ENCODE measurements at regions not wholly inside any gene's neighbourhood (a gene's known extent, or its start where the extent isn't known, plus 50 kb on each side); places are given as distances from the start of the nearest gene placed in this dataset.

GRCh38 chr10:63008491-63008890 is 124.6 kb upstream of the NRBF2 start:
- ChIA-PET CTCF (no interaction called here), POLR2A (no interaction called here)
- no peak for DNase-seq (ENCODE audit: extremely low spot score)
- TF ChIP-seq PKNOX1 (IDR thresholded peaks at IDR 0.05) (no peak), LEF1 (IDR thresholded peaks at IDR 0.05; ENCODE audit: borderline replicate concordance) (no peak), BHLHE40 (IDR thresholded peaks at IDR 0.05; ENCODE audit: borderline replicate concordance) (no peak), FOXK2 (IDR thresholded peaks at IDR 0.05) (no peak)

- ChIA-PET POLR2A (no interaction called here), CTCF (no interaction called here)
- DNase-seq (ENCODE audit: extremely low spot score), result no peak
- no peak for TF ChIP-seq FOXA1 (IDR thresholded peaks at IDR 0.05)
- TF ChIP-seq ZNF384 (IDR thresholded peaks at IDR 0.05), result no peak
- no peak for TF ChIP-seq TARDBP (IDR thresholded peaks at IDR 0.05)
- TF ChIP-seq NFRKB (IDR thresholded peaks at IDR 0.05), result no peak
- TF ChIP-seq SP1 (IDR thresholded peaks at IDR 0.05), result no peak
- TF ChIP-seq ELF4 (IDR thresholded peaks at IDR 0.05), result no peak
- no peak for TF ChIP-seq HDGF (IDR thresholded peaks at IDR 0.05; ENCODE audit: borderline replicate concordance)
- TF ChIP-seq FOXK2 (IDR thresholded peaks at IDR 0.05), result no peak
- no peak for TF ChIP-seq CTBP1 (IDR thresholded peaks at IDR 0.05; ENCODE audit: borderline replicate concordance)
- TF ChIP-seq BHLHE40 (IDR thresholded peaks at IDR 0.05; ENCODE audit: borderline replicate concordance), result no peak
Measured at GRCh38 chr10:63007112-63007511, 126.0 kb upstream of the NRBF2 start.

- POLR2A ChIA-PET, result no interaction called here
- DNase-seq (ENCODE audit: extremely low spot score), result no peak
- TF ChIP-seq NFRKB (IDR thresholded peaks at IDR 0.05) (no peak), L3MBTL2 (conservative IDR thresholded peaks at IDR 0.05) (no peak), ZNF384 (IDR thresholded peaks at IDR 0.05) (no peak), FOXK2 (IDR thresholded peaks at IDR 0.05) (no peak), CTBP1 (IDR thresholded peaks at IDR 0.05; ENCODE audit: borderline replicate concordance) (no peak), BHLHE40 (IDR thresholded peaks at IDR 0.05; ENCODE audit: borderline replicate concordance) (no peak), TARDBP (IDR thresholded peaks at IDR 0.05) (no peak)
- CTCF ChIA-PET, result interaction anchor here (1.4 kb wide), 1 partner anchor 79 kb away, joined by 3 read pairs; no protein-coding TSS in a partner anchor
Measured at GRCh38 chr10:63005246-63005645, 127.9 kb upstream of the NRBF2 start.

GRCh38 chr10:63003816-63004453 is 129.2 kb upstream of the NRBF2 start:
- DNase-seq (ENCODE audit: extremely low spot score), result no peak
- POLR2A ChIA-PET, result no interaction called here
- CTCF ChIA-PET, result no interaction called here
- TF ChIP-seq ARNT (IDR thresholded peaks at IDR 0.05) (no peak), NFRKB (IDR thresholded peaks at IDR 0.05) (no peak), FOXA1 (IDR thresholded peaks at IDR 0.05) (no peak)

- DNase-seq (ENCODE audit: extremely low spot score), result no peak
- CTCF ChIA-PET, result no interaction called here
- POLR2A ChIA-PET, result no interaction called here
- TF ChIP-seq ARNT (IDR thresholded peaks at IDR 0.05) (no peak), HDGF (IDR thresholded peaks at IDR 0.05; ENCODE audit: borderline replicate concordance) (no peak), FOXM1 (IDR thresholded peaks at IDR 0.05; ENCODE audit: borderline replicate concordance) (no peak), PKNOX1 (IDR thresholded peaks at IDR 0.05) (no peak), ELF4 (IDR thresholded peaks at IDR 0.05) (no peak), LEF1 (IDR thresholded peaks at IDR 0.05; ENCODE audit: borderline replicate concordance) (no peak), FOXK2 (IDR thresholded peaks at IDR 0.05) (no peak), NFRKB (IDR thresholded peaks at IDR 0.05) (no peak), SUZ12 (IDR thresholded peaks at IDR 0.05) (no peak), ZNF384 (IDR thresholded peaks at IDR 0.05) (no peak), TARDBP (IDR thresholded peaks at IDR 0.05) (no peak), L3MBTL2 (conservative IDR thresholded peaks at IDR 0.05) (no peak), CTBP1 (IDR thresholded peaks at IDR 0.05; ENCODE audit: borderline replicate concordance) (no peak)
Measured at GRCh38 chr10:62996925-62997324, 136.2 kb upstream of the NRBF2 start.

GRCh38 chr10:62996516-62996915 is 136.6 kb upstream of the NRBF2 start:
- DNase-seq (ENCODE audit: extremely low spot score), result no peak
- CTCF ChIA-PET, result no interaction called here
- TF ChIP-seq SP1 (IDR thresholded peaks at IDR 0.05) (no peak), FOXA1 (IDR thresholded peaks at IDR 0.05) (no peak), ELF4 (IDR thresholded peaks at IDR 0.05) (no peak), PKNOX1 (IDR thresholded peaks at IDR 0.05) (no peak), CTBP1 (IDR thresholded peaks at IDR 0.05; ENCODE audit: borderline replicate concordance) (no peak), HDGF (IDR thresholded peaks at IDR 0.05; ENCODE audit: borderline replicate concordance) (no peak), SUZ12 (IDR thresholded peaks at IDR 0.05) (no peak), LEF1 (IDR thresholded peaks at IDR 0.05; ENCODE audit: borderline replicate concordance) (no peak), BHLHE40 (IDR thresholded peaks at IDR 0.05; ENCODE audit: borderline replicate concordance) (no peak), ZNF384 (IDR thresholded peaks at IDR 0.05) (no peak), FOXK2 (IDR thresholded peaks at IDR 0.05) (no peak), FOXM1 (IDR thresholded peaks at IDR 0.05; ENCODE audit: borderline replicate concordance) (no peak), L3MBTL2 (conservative IDR thresholded peaks at IDR 0.05) (no peak), TARDBP (IDR thresholded peaks at IDR 0.05) (no peak), NFRKB (IDR thresholded peaks at IDR 0.05) (no peak), ARNT (IDR thresholded peaks at IDR 0.05) (no peak)
- POLR2A ChIA-PET, result no interaction called here

- DNase-seq (ENCODE audit: extremely low spot score), result no peak
- POLR2A ChIA-PET, result no interaction called here
- CTCF ChIA-PET, result interaction anchor here (0.6 kb wide), 1 partner anchor 165 kb away, joined by 3 read pairs; no protein-coding TSS in a partner anchor
- TF ChIP-seq L3MBTL2 (conservative IDR thresholded peaks at IDR 0.05), result no peak
- TF ChIP-seq CTBP1 (IDR thresholded peaks at IDR 0.05; ENCODE audit: borderline replicate concordance), result no peak
- no peak for TF ChIP-seq TARDBP (IDR thresholded peaks at IDR 0.05)
- no peak for TF ChIP-seq HDGF (IDR thresholded peaks at IDR 0.05; ENCODE audit: borderline replicate concordance)
- no peak for TF ChIP-seq ZNF384 (IDR thresholded peaks at IDR 0.05)
- no peak for TF ChIP-seq FOXA1 (IDR thresholded peaks at IDR 0.05)
- no peak for TF ChIP-seq FOXM1 (IDR thresholded peaks at IDR 0.05; ENCODE audit: borderline replicate concordance)
- TF ChIP-seq PKNOX1 (IDR thresholded peaks at IDR 0.05), result no peak
- TF ChIP-seq NFRKB (IDR thresholded peaks at IDR 0.05), result no peak
- TF ChIP-seq SP1 (IDR thresholded peaks at IDR 0.05), result no peak
- TF ChIP-seq ELF4 (IDR thresholded peaks at IDR 0.05), result no peak
- TF ChIP-seq LEF1 (IDR thresholded peaks at IDR 0.05; ENCODE audit: borderline replicate concordance), result no peak
- no peak for TF ChIP-seq FOXK2 (IDR thresholded peaks at IDR 0.05)
- no peak for TF ChIP-seq ARNT (IDR thresholded peaks at IDR 0.05)
- TF ChIP-seq BHLHE40 (IDR thresholded peaks at IDR 0.05; ENCODE audit: borderline replicate concordance), result no peak
Measured at GRCh38 chr10:62993121-62993520, 140.0 kb upstream of the NRBF2 start.
